SKM-1 (cell line): ENCODE measurements at regions not wholly inside any gene's neighbourhood (a gene's known extent, or its start where the extent isn't known, plus 50 kb on each side); places are given as distances from the start of the nearest gene placed in this dataset.
"Not testable (repeated sequence)": the region's sequence is repeated elsewhere in the genome, so short reads cannot be mapped to it uniquely, and the experiment has no call there.

ENCODE experiments used
- DNase-seq: peaks from one replicate; lab custom pipeline; 2025; ENCODE audit not compliant: unreplicated experiment; lab: John Stamatoyannopoulos, UW

DNA sequence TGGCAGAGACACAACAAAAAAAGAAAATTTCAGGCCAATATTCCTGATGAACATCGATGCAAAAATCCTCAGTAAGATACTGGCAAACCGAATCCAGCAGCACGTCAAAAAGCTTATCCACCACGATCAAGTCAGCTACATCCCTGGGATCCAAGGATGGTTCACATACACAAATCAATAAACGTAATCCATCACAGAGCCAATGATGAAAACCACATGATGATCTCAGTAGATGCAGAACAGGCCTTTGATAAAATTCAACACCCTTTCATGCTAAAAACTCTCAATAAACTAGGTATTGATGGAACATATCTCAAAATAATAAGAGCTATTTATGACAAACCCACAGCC is 382.1 kb downstream of the IPMK start:
- not testable (repeated sequence) for DNase-seq

DNA sequence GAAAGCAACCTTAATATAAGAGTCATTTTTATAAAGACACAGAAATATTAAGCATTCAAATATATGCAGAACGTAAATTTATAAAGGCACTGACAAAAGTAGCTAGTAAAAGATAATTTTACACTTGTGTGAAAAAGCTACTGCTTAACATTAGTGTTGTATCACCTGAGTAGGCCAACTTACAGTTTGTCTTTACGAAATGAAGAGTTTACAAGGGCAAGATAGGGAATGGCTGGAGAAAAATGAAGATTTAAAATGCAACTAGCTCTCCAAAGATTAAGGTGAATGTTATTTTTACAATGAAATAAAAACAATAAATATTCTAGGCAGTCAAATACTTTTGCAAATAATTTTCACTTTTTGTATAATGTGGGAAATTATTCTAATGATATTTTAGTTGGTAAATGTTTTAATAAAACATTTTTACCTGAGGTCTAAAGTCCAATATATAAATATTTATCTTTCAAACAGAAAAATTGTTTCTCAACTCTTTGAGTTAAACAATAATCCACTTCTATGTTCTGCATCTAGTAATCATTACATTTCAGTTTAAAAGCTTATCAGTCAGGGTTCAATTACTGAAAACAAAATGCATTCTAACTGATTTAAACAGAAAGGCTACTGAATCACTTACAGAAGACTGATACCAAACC is 382.6 kb downstream of the IPMK start:
- DNase-seq: no peak

GRCh38 chr10:57884407-57884806 is 383.3 kb downstream of the IPMK start:
- no peak for DNase-seq

GRCh38 chr10:57880446-57881227 is 387.1 kb downstream of the IPMK start:
- no peak for DNase-seq

GRCh38 chr10:57874810-57875209 is 392.9 kb downstream of the IPMK start:
- no peak for DNase-seq

GRCh38 chr10:57867241-57867640 is 400.5 kb downstream of the IPMK start:
- DNase-seq: no peak

- DNase-seq: no peak
Observed at GRCh38 chr10:57864765-57865680, 402.7 kb downstream of the IPMK start.

- no peak for DNase-seq
Observed at GRCh38 chr10:57849691-57850357, 417.9 kb downstream of the IPMK start.

- no peak for DNase-seq
Observed at GRCh38 chr10:57846307-57847065, 421.2 kb downstream of the IPMK start.

- DNase-seq: no peak
Observed at GRCh38 chr10:57844387-57844998, 423.2 kb downstream of the IPMK start.

DNA sequence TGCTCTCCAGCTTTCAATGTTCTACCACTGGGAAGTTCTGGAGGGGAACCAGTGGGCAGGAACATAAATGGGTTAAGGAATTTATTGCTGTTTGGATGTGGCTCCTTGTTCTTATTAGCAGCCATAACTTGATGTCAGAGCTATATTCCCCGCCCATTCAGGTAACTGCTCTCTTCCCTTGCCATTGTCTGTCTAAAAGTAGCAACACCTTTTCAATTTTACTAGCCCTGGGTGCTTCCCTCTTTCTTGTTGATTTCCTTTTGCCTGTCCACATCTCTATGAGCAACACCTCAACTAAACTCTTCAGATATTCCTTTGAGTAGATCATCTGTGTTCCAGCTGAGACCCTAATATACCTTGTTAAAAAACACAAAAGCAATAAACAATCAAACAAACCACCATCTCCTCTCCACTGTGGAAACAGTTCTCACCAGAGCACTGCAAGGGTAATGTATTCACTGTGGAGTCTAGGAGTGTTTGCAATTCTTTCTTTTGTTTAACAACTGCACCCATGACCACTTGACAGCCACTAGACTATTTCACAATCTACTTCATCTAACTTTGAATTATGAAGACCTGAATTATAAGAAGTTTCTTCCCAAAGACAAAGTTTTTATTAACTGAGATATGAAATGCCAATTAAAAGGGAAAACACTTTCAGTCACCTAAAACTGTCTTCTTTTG is 436.7 kb downstream of the IPMK start:
- DNase-seq: no peak

- no peak for DNase-seq
Observed at GRCh38 chr10:57825015-57825414, 442.7 kb downstream of the IPMK start.

DNA sequence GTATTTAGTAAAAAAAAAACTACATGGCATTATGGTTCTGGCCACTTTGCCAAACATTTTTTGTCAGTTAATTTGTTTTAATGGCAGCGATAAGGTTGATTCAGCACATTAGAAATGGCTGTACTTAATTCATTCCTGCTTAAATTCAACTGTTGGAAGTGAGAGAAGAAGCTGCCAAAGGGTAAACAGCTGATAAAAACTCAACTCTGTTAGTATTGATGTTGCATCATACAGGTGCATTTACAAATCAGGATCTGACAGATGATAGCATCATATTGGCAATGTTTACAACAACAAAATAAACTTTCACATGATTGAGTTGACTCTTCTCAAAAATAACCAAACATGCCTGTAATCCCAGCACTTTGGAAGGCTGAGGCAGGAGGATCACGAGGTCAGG is 444.3 kb downstream of the IPMK start:
- no peak for DNase-seq

- DNase-seq: no peak
Observed at GRCh38 chr10:57822965-57823364, 444.7 kb downstream of the IPMK start.

- no peak for DNase-seq
Observed at GRCh38 chr10:57818522-57818921, 449.2 kb downstream of the IPMK start.

DNA sequence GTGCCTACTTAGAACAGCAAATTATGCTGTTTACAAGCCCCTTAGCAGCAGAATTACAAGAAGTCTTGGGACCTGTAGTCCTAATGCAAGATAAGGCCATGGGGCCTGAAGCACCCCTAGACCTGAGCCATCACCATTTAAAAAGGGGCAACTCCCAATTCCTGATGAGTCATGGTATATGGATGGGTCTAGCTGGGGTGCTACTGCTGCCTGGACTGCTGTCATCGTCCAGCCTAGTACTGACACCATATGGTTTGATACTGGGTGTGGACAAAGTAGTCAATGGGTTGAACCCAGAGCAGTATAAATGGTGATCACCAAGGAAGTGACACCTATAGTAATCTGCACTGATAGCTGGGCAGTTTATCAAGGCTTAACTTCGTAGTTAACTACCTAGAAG is 450.0 kb downstream of the IPMK start:
- no peak for DNase-seq

GRCh38 chr10:57815949-57816348 is 451.7 kb downstream of the IPMK start:
- no peak for DNase-seq

GRCh38 chr10:57809961-57810360 is 457.7 kb downstream of the IPMK start:
- no peak for DNase-seq

DNA sequence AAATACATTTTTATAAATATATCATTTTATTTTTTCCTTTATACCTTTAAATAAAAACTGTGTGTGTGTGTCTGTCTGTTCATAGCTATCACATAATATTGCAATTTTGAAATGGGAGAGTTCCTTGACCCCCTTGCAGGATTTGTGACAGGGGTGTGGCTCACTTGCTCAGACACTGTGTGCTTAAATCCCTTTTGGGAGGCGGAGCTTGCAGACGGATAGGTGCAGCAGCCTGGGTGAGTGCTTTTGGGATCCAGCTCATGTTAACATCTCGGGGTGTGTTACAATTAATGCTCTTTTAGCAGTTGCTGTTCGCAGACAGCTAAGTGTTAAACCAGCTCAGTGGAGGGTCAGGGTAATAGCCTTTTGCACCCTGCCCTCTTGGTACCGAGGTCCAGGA is 459.8 kb downstream of the IPMK start:
- no peak for DNase-seq
